ENCODE measurements at regions not wholly inside any gene's neighbourhood (a gene's known extent, or its start where the extent isn't known, plus 50 kb on each side); places are given as distances from the start of the nearest gene placed in this dataset.

DNA sequence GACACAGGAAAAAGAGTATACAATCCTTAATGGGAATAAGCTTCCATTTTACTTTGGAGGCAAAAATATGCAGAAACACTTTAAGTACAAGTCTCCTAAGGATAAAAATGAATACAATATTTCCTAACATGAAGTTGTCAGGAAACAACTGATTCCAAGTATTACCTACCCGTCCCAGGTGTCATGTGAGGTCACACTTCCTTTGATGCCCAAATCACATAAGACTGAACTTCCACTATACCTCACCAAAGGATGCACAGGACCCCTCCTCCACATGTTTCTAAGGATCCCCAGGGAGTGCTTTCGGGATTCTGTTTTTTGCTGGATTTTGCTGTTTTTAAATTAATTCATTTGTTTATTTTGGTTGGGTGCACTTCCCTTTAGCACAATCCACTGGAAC, 438.5 kb upstream of the TCF4 start:
- DNase-seq (ENCODE audit: low spot score) = no peak
- TF ChIP-seq, protein P1, sequence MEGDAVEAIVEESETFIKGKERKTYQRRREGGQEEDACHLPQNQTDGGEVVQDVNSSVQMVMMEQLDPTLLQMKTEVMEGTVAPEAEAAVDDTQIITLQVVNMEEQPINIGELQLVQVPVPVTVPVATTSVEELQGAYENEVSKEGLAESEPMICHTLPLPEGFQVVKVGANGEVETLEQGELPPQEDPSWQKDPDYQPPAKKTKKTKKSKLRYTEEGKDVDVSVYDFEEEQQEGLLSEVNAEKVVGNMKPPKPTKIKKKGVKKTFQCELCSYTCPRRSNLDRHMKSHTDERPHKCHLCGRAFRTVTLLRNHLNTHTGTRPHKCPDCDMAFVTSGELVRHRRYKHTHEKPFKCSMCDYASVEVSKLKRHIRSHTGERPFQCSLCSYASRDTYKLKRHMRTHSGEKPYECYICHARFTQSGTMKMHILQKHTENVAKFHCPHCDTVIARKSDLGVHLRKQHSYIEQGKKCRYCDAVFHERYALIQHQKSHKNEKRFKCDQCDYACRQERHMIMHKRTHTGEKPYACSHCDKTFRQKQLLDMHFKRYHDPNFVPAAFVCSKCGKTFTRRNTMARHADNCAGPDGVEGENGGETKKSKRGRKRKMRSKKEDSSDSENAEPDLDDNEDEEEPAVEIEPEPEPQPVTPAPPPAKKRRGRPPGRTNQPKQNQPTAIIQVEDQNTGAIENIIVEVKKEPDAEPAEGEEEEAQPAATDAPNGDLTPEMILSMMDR (IDR thresholded peaks at IDR 0.05; ENCODE audit: extremely low read depth, missing control alignments) = no peak

DNA sequence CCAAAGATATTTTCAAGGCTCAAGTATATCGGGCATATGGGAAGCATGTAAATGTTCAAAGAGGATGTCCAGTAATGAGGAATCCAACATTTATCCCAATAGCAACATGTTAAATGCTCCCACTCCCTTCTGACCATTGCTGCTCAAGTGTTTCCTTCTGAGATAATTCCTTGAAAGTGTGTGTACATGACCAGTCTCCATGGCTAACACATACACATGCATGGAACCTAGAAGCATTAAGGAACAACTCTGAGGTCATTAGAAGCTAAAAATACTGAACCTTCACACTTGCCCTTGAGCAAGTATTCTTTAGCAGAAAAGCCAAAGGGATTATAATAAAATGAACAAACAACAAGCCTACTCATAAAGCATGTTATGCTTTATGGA, 433.8 kb upstream of the TCF4 start:
- TF ChIP-seq, protein P1 (IDR thresholded peaks at IDR 0.05; ENCODE audit: extremely low read depth, missing control alignments) = no peak

DNA sequence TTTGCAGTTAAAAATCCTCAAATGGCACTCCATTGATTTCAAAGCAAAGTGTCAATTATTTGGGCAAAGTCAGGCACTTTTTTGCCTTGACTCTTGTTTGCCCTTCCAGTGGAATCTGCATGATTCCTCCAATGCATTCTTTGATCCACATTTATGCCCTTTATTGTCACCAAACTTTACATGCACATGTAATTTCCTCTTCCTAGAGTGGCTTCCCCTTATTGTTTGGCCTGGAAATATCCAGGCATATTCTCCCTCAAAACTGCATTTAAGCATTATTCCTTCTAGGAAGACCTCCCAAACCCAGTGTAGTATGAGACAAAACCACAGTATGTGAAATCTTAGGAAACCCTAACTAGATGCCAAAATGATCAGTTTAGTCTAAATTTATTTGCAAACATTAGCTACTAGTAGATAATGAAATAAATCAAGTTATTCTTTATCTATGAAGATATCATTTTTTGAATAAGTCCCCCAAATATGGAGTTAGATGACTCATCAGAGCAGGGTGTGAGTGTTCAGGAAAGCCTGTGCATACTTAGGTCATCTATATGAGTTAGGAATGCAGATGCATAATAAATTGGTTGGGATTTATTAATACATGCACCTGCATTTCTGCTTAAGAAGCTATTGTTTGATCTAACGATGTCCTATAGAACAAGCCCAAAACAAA, 433.3 kb upstream of the TCF4 start:
- TF ChIP-seq, protein P1 (IDR thresholded peaks at IDR 0.05; ENCODE audit: extremely low read depth, missing control alignments) = no peak
- no peak for DNase-seq (ENCODE audit: low spot score)

More for the DNA sequence above, 433.8 kb upstream of the TCF4 start:
- no peak for DNase-seq (ENCODE audit: low spot score)

- TF ChIP-seq, protein P1 (IDR thresholded peaks at IDR 0.05; ENCODE audit: extremely low read depth, missing control alignments) = no peak
- DNase-seq (ENCODE audit: low spot score) = no peak
These were observed 431.9 kb upstream of the TCF4 start for GRCh38 chr18:56019908-56020307.

DNA sequence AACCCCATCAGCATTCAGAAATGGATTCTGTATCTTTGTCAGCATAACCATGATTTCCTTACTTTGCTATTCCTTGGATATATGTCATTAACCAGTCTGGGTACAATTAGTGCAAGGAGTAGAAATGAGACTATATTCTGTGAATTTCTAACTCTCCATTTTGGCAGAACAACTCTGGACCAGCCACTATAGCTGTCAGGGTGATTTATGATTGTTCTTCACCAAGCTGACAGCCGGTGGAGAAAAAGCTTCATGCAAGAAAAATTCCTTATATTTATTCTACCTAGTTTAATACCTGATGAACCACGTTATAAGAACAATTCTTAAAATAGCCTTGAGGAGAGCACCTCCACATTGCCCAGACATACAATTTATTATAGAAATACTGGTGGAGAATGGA, 431.2 kb upstream of the TCF4 start:
- no peak for DNase-seq (ENCODE audit: low spot score)
- TF ChIP-seq, protein P1 (IDR thresholded peaks at IDR 0.05; ENCODE audit: extremely low read depth, missing control alignments) = no peak

DNA sequence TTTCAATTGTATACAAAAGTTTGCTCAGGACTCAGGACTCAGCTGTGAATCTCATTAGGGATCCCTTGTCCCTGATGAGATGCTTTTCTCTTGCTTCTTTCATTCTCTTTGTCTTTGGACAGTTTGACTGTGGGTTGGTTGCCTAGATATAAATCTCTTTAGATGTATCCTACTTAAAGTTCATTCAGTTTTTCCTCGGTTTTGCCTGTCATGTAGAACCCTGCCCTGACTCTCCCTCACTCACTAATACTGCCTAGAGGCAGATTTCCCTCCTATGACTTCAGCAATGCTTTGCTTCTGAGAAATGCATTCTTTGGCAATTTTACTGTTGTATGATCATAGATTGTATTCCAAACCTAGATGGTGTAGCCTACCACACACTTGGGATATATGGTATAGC, 421.4 kb upstream of the TCF4 start:
- TF ChIP-seq, protein P1 (IDR thresholded peaks at IDR 0.05; ENCODE audit: extremely low read depth, missing control alignments) = no peak
- no peak for DNase-seq (ENCODE audit: low spot score)

DNA sequence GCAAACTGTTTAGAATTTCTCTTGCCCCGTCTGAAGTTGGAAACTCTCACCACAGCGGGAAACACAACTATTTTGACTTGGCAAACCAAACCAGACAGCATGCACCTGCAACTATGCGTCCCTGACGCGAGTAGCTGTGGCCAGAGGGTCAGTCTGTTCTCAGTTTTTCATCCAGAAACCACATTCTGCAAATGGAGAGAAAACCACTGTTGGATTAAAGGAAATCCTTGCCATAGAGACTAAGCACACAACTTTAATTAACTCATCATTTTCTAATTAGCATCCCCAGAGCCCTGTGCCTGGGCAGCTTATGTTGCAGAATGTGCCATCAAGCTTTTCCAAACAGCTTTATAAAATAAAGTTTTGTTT, 415.7 kb upstream of the TCF4 start:
- TF ChIP-seq, protein P1 (IDR thresholded peaks at IDR 0.05; ENCODE audit: extremely low read depth, missing control alignments) = no peak
- no peak for DNase-seq (ENCODE audit: low spot score)
